HG03280 (cell line): ENCODE measurements at regions not wholly inside any gene's neighbourhood (a gene's known extent, or its start where the extent isn't known, plus 50 kb on each side); places are given as distances from the start of the nearest gene placed in this dataset.

Experiments
- ATAC-seq: cut with Tn5 transposase; IDR thresholded peaks from one replicate; pipeline ENCODE4 v1.9.1; 2021; ENCODE audit warnings: mild to moderate bottlenecking, moderate library complexity; ENCODE audit not compliant: unreplicated experiment

GRCh38 chr15:96087180-96087884, 243.2 kb upstream of the NR2F2 start:
- no peak for ATAC-seq

GRCh38 chr15:96088650-96089049, 241.8 kb upstream of the NR2F2 start:
- no peak for ATAC-seq

DNA sequence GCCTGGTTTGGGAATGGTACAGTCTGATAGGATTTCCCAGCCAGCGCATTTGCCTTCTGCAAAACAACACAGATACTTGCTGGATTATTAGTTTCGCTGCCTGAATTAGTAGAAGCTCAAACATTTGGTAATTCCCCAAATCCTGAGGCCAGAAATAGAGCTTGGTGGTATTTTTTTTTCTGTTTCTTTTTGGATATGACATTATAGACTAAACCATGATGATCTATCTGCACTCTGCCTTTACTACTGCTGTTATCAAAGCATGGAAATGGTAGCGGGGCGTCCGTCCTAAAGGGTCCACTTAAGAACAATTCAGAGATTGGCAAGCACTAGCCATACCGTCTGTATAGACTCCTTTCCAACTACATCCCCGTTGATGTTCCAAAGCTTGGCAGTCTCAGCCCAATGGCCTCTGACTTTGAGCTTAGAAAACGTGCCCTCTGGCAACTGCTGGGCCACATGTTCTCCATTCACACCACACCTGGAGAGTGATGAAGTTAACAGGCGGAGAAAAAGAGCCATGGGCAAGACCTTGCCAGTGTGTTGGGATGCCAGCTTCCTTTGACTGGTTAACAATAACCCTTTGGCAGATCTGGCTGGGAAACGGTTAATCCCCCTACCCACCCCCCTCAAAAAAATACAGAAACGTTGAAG, 241.0 kb upstream of the NR2F2 start:
- ATAC-seq = no peak

DNA sequence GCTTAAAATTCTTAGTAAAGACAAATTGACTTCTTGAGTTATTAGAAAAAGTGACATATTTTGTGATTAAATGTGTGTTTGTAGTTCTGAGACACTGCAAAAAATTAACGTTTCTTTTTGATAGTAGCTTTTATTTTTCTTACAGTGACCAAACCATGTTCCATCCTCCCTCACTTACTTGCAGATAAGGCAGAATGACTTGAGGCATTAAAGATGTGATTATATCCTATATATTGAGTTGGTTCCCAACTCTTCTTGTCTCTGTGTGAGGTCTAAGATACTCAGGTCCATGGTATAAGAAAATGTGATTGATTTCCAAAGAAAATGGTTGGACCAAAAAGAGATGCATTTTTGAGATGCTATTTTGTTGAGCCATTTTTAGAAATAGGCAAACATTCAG, 238.3 kb upstream of the NR2F2 start:
- ATAC-seq = no peak

GRCh38 chr15:96093063-96093462, 237.4 kb upstream of the NR2F2 start:
- ATAC-seq = no peak

- ATAC-seq = no peak
Observed at GRCh38 chr15:96097661-96098060, 232.8 kb upstream of the NR2F2 start.

GRCh38 chr15:96102631-96103030, 227.9 kb upstream of the NR2F2 start:
- ATAC-seq = no peak

GRCh38 chr15:96106181-96106580, 224.3 kb upstream of the NR2F2 start:
- ATAC-seq = no peak

DNA sequence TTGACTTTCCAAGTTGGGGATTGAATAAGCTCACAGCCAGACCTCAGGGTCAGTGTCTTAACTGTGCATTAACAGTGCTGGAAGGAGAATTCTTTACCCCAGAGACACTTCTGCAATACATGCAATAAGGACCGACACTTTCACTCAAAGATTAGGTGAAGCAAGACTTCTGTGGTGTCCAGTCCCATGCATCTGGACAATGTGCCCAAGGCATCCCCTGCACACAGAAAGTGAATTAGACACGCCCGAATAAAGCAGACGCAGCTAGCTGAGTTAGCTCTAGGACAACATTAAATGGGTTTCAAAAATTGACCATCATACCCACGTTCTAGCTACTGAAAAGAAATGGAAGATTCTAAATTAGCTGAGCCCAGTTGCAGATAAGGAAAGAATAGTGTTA, 223.9 kb upstream of the NR2F2 start:
- ATAC-seq = no peak

GRCh38 chr15:96107916-96108315, 222.6 kb upstream of the NR2F2 start:
- no peak for ATAC-seq

DNA sequence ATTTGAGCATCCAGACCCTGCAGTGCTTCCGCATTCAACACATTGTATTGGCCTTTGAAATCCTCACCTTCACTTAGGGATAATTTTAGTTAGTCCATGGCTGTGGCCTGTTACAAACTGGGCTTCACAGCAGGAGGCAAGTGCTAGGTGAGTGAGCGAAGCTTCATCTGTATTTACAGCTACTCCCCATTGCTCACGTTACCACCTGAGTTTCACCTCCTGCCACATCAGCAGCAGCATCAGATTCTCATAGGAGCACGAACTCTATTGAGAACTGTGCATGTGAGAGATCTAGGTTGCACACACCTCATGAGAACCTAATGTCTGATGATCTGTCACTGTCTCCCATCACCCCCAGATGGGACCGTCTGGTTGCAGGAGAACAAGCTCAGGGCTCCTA, 222.1 kb upstream of the NR2F2 start:
- ATAC-seq = no peak

GRCh38 chr15:96109820-96110219, 220.7 kb upstream of the NR2F2 start:
- ATAC-seq = no peak

DNA sequence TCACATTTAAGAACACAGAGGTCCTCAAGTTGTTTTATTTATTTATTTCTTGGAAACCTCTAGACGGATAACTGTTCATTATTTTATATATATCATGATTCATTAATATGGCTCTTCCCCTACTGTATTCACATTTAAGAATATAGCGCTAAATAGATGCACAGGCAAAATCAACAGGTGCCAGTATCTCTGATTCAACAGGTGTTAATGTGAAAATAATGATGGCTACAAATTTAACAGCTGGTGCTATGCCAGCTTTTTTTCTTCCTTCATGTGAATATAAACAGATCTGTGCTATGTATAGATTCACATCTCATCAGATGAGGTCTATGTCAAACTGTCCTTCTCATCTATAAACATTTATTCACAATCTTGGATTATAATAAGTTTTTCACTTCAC, 218.5 kb upstream of the NR2F2 start:
- ATAC-seq = no peak

DNA sequence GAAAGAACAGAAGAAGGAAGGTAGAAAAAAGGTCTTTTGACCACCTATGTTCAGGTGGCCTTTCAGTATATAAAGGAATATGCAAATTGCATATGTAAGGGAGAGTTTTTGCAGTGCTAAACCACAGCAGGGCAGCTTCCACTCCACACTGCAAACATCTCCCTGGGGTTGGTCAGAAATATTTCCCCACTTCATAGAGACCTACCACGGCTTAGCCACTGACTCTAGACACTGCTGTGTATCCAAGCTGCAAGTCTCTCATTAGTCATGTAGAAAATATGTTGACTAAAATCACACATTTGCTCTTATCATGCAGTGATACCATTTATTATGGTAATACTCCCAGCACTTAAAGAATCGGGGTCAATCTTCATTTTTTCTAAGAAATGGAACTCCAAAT, 214.9 kb upstream of the NR2F2 start:
- ATAC-seq = no peak

GRCh38 chr15:96117270-96117669, 213.2 kb upstream of the NR2F2 start:
- ATAC-seq = no peak

DNA sequence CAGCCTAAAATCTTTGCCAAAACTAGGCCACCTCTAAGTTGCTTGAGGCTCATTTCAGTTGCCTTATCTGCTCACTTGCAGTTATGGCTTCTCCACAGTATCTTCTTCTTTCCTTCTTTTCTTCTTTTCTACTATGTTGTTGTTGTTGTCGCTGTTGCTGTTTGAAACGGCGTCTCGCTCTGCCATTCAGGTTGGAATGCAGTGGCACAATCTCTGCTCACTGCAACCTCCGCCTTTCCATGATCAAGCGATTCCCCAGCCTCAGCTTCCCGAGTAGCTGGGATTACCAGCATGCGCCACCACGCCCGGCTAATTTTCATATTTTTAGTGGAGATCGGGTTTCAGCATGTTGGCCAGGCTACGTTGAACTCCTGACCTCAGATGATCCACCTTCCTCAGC, 210.8 kb upstream of the NR2F2 start:
- no peak for ATAC-seq

DNA sequence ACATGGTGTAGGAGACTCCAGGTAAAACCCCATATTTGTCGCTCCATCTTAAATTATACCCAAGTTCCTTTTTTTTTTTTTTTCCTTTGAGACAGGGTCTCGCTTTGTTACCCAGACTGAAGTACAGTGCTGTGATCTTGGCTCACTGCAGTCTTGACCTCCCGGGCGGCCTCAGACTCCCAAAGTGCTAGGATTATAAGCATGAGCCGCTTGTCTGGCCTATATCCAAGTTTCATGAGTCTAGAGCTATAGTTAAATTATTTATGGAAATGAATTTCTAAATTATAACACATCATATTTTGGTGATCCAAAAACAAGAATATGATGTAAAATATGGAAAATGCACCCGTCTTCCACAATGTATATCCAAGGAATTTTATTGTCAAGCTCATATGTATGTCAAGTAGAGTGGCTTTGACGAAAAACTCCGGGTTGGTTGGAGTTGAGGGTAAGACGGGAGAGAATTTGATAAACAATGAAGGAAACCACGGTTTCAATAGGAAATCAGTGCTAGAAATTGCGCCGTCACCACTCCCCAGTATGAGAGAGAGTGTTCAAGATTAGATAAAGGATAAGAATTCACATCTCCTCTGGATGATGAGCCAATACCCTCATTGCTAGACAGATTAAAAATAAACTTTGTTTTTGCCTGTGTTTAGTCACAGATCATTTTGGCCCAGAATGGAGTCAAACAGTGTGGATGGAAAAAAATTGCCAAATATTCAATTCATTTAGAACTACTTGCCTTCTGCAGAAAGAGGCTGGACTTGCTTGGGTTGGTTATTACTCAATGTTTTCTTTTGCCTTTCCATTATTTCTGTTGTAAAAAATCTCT, 209.2 kb upstream of the NR2F2 start:
- ATAC-seq = no peak

DNA sequence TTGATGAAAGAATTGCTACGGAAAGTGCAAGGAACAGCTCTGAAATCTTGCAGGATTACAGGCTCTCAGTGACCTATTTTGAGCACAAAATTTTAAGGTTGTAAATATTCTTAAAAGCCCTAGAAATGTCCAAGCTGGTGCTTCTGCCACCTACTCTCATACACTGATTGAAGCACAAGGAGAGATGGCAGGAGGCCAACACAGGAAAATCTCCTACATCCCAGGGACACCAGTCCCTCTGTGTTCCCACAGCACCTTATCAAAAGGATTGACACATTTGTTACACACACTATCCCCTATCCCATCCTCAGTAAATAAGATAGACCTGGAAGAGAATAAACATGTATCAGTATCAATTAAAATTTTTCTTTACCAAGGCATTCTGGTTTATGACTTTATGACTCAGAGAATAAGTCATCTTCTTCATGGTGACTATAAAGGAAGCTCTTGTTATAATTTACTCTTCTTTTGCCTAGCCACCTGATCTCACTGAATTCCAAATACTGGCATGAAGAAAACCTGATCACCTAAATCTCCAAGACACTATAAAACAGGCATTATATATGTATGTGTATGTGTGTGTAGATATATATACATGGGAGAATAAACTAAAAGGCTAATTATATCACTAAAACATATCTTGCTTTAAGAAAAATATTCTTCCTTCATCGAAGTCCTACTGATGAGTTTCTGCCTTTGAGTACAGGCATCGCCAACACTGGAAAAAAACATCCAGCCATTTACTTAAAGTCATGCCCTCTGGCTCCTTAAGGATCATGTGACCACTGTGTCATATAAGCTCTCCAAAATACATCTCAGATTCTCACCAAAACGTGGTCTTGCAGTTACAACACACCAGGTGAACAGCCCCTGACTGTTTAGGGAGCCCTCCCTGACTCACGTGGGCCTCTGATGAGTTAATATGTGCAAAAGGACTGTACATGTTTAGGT, 208.1 kb upstream of the NR2F2 start:
- ATAC-seq = no peak

- ATAC-seq = no peak
Observed at GRCh38 chr15:96123028-96123400, 207.5 kb upstream of the NR2F2 start.

- no peak for ATAC-seq
Observed at GRCh38 chr15:96123630-96124187, 206.8 kb upstream of the NR2F2 start.

- no peak for ATAC-seq
Observed at GRCh38 chr15:96124436-96124835, 206.1 kb upstream of the NR2F2 start.
